Vagina (tissue), 2 donors: ENCODE measurements at regions not wholly inside any gene's neighbourhood (a gene's known extent, or its start where the extent isn't known, plus 50 kb on each side); places are given as distances from the start of the nearest gene placed in this dataset.

Experiments
- POLR2AphosphoS5 ChIP-seq, 2 donors: sonication (generic); formaldehyde crosslinking; IDR thresholded peaks; one replicate each; pipeline ENCODE4 v1.9.0; 2017; ENCODE audit warnings: antibody characterized with exemption in 2 of 2, mild to moderate bottlenecking in 2 of 2, low read depth in 1 of 2; ENCODE audit not compliant: insufficient read depth in 1 of 2
- TF ChIP-seq, protein P1 (sequence below), 3 experiments: fragments of 450-650 bp in 2 of 3; fragments of 200-600 bp in 1 of 3; sonication (generic) in 1 of 3; IDR thresholded peaks; one replicate each; pipeline ENCODE4 v1.5.1; 2017 to 2019; ENCODE audit warnings: antibody characterized with exemption in 3 of 3, mild to moderate bottlenecking in 2 of 3, moderate library complexity in 2 of 3

DNA sequence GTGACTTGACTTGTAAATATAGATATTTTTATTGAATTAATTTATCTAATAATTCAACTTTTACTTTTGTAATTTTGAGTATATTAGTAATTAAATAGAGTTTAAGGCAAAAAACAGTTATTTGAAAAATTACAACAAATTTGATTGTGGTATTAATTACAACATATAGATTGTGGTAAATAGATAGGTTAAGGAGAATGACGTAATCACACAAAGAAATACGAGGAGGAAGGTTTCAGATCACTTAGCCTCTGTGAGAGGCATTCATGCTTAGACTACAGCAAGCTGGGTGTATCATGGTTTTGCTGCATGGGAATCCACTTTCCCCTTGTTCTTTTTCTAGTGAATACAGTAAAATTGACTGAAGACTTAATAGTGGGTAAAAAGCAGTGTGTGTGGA lies 878.4 kb upstream of the EDIL3 start:
- TF ChIP-seq, protein P1, sequence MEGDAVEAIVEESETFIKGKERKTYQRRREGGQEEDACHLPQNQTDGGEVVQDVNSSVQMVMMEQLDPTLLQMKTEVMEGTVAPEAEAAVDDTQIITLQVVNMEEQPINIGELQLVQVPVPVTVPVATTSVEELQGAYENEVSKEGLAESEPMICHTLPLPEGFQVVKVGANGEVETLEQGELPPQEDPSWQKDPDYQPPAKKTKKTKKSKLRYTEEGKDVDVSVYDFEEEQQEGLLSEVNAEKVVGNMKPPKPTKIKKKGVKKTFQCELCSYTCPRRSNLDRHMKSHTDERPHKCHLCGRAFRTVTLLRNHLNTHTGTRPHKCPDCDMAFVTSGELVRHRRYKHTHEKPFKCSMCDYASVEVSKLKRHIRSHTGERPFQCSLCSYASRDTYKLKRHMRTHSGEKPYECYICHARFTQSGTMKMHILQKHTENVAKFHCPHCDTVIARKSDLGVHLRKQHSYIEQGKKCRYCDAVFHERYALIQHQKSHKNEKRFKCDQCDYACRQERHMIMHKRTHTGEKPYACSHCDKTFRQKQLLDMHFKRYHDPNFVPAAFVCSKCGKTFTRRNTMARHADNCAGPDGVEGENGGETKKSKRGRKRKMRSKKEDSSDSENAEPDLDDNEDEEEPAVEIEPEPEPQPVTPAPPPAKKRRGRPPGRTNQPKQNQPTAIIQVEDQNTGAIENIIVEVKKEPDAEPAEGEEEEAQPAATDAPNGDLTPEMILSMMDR (IDR thresholded peaks at IDR 0.05) = no peak
- no peak for TF ChIP-seq POLR2AphosphoS5 (IDR thresholded peaks at IDR 0.05; ENCODE audit: insufficient read depth in 1 of 2, low read depth in 1 of 2)
